NCI-H748 (cell line): ENCODE measurements at regions not wholly inside any gene's neighbourhood (a gene's known extent, or its start where the extent isn't known, plus 50 kb on each side); places are given as distances from the start of the nearest gene placed in this dataset.

ENCODE experiments used
- DNase-seq: peaks from one replicate; lab custom pipeline; 2025; ENCODE audit not compliant: unreplicated experiment; lab: John Stamatoyannopoulos, UW

DNA sequence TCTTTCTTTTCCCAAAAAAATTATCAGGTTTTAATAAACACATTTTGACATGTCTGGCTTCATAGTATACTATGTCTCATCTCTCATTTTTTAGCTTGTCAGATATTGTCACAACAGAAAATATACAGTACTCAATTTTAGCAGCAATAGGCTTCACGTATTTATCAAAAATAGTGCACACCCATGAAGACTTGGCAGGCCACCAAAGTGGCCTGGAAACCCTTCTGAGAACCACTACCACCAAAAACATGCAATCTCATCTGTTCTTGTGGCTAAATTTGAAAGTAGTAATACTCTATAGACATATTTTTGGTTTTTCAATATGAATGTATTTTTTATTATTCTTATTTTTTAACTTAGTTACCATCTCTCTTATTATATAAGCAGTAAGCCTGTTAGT lies 1094.5 kb upstream of the LRRN3 start:
- no peak for DNase-seq

DNA sequence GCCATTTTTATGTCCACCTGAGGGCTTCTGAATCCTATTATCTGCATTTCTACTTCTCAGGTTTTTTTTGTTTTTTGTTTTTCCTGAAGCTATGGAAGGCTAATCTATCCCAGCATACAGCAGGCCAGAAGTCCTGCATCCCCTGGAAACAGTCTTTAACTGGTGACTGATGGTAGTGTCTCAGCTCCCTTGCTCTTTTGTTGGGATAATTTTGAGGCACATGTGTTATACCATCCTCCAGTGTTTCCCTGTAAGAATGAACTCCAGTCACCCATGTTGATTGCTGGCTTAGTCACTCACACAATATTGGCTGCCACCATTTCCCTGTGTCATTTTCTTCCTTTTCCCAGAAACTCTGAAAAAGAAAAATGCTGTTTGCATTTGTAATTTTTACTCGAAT lies 1094.0 kb upstream of the LRRN3 start:
- no peak for DNase-seq

DNA sequence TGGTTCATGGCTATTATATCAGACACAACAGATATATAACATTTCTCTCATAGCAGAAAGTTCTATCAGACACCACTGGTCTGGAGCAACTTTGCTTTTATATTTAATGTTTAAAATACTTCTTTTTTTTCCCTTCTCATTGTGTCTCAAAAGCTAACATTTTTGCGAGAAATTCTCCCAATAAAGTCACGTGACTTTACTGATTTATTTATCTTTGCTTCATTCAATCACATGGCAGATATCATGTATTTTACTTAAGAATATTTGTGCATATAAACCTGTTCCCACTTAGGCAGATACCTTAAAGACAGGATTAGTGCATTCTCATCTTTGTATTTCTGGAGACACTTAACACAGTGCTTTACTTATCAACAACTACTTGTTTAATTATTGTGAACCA lies 1093.1 kb upstream of the LRRN3 start:
- DNase-seq: no peak

DNA sequence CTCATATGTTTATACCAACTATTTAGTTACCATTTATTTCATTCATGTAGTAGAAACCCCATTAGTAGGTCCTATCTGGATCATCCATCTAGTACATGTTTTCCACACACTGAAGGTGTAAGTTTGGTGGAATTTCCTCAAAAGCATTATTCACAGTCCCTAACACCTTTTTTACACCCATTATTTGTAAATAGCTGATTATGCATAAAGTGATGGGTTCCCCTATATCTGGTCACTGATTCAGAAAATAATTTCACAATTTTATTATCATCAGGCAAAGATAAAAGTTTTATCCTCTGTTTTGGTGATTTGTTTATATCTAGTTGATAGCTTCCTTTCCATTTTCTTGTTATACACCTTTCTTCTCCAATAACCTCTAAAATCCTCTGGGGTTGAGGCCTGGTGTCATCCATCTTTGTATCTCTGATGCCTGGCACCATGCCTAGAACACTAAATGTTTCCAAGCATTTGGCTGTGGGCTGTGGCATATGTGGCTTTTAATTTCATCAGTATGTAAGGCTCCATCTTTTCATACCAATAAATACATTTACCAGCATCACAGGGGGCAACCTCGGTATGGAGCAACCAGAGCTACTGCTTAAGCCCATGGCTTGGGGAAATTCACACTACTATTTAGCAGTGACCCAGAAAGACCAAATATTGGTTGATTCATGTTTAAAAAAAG lies 1089.5 kb upstream of the LRRN3 start:
- DNase-seq: no peak

DNA sequence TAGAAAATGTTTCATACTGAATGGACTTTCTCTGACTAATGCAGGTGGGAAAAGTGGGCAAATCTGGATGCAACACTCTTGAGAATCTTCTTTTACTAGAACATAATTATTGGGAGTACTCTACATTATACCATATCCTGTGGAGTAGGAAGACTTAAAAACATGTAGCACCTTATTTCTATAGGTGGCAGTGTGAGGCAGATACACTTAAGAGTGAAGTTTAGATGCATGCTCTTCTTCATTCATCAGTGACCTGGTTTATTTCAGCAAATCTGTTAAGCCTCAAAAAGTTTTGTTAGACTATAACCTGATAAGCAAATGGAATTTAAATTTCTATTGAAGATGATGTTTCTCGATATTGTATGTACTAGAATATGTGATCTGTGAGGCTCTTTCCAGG lies 1087.1 kb upstream of the LRRN3 start:
- DNase-seq: peak; percentile 17

DNA sequence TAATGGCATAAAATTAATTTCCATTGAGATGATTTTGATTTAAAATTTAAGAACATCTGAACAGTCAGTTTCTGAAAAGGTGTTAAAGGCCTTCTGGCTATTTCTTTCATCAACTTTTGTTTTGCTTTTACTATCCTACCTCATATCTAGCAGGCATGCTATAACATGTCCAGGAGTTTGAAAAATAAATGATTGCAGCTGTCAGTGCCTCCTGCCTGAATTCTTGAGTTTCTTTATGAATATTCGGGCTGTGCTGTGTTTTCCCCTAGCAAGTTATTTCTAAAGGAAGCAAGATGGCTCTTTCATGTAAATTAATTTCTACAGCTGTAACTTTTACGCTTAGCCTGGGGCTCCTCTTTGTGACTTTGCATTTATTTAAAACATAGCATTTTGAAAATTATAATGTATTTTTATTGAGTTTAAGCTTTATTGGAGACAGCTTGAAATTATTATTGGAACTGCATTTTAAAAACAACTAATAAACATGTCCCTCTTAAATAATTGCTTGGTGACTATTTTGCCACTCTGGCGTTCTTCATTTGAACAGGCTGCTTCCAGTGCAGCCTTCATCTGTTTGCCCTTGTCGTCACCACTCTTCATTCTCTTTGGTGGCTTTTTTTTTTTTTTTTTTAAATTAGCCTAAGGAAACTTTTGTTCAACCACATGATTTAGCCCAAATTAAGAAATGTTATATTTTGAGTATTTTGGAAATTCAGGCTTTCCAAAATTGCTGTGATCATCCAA lies 1083.4 kb upstream of the LRRN3 start:
- DNase-seq: peak; percentile 12

DNA sequence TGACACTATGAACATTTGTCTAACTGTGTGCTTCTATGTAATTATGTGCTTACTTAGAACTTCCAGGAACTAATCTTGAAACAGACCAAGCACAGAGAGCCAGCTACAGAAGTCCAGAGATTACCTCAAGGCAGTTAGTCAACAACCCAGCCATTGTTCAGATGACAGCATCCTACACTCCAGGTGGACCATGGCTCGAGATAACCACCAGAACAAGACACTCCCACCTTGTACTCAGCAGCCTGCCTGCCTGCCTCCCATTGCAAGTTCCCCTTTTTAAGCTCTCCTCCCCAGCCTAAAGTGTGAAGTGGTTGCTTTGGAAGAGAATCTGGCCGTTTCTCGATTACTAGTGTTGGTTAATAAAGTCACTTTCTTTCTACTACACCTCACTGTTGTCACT lies 1080.6 kb upstream of the LRRN3 start:
- DNase-seq: peak; percentile 53

DNA sequence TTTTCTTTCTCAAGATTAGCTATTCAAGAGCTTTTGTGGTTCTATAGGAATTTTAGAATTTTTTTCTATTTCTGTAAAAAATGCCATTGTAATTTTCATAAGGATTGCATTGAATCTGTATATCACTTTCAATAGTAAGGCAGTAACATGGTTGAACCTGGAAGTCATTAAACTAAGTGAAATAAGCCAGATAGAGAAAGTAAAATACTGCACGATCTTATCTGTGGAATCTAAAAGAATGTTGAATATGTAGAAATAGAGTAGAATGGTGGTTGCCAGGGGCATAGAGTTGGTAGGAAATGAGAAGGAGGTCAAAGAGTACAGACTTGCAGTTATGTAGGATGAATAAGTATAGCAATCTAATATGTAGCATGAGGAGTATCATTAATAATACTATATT lies 1073.5 kb upstream of the LRRN3 start:
- no peak for DNase-seq

DNA sequence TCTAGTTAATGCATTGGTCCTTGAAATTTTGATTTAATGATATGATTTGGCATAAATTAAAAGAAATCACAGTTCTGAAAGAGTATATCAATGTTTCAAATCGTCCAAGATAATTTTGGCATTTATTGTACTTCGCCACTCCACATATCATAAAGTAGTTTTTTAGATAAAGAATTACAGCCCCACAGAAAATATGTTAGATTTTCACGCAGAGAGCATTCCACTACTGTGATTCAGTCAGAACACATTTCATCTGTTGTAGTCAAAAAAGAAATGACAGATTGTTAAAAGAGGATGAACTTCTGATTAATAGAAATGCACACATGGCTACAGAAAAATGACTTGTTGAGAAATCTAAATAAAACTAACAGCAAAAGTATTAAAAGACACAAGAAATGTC lies 1063.5 kb upstream of the LRRN3 start:
- no peak for DNase-seq

DNA sequence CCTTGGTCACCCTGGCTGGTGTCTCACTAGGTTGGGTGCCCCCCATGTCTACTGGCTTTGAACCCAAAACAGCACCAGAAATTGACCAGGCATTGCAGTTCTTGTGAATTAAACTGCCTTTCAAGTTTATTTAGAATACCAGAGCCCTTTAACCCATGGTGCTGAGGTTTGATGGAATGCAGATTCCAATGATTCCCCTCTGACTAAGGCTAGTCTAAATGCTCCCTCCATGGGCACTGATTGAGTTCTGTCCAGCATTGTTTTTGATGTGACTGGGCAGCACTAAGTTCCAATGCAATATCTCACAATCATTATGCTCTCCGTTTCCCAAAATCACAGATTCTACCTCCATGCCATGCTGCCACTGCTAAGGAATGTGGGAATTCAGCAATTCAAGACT lies 1047.4 kb upstream of the LRRN3 start:
- no peak for DNase-seq

DNA sequence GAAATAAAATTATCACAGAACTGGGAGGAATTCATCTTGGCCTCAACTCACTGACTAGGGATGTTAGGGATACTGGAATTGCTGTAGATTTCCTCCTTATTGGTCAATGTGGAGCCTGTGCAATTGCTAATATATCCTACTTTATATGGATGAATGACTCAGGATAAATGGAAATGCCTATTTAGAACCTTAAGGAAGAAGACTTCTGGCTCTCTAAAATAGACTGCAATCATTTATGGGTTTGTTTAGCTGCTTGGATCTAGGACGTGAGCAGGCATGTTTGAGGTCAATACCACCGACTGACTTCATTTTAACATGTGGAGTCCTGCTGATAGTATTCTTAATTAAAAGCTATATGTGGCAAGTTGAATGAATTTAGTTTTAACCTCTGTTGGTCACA lies 1040.1 kb upstream of the LRRN3 start:
- DNase-seq: no peak

DNA sequence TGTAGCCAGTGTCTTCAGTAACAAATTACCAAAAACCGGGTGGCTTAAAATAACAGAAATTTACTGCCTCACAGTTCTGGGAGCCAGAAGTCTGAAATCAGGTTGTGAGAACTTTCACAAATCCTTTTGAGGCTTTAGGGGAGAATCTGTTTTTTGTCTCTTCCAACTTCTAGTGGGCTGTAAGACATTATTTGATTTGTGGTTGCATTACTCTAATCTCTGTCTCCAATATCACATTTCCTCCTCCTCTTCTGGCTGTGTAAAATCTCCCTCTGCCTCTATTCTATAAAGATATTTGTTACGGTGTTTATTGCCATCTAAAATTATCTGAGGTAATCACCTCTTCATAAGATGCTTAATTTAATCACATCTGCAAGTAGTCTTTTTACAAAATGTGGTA lies 1039.6 kb upstream of the LRRN3 start:
- DNase-seq: no peak

DNA sequence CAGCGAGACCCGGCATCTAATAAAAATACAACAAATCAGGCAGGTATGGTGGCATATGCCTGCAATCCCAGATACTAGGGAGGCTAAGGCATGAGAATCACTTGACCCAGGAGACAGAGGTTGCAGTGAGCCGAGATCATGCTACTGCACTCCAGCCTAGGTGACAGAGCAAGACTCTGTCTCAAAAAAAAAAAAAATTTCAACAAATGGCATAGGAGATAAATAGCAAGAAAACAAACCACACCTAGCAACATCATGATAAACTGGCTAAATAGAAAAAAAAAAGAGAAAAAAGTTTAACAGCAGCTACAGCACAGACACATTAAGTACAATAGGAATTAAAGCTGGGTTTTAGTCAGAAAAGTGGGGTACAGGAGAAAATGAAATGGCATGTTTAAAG lies 1034.6 kb upstream of the LRRN3 start:
- no peak for DNase-seq

DNA sequence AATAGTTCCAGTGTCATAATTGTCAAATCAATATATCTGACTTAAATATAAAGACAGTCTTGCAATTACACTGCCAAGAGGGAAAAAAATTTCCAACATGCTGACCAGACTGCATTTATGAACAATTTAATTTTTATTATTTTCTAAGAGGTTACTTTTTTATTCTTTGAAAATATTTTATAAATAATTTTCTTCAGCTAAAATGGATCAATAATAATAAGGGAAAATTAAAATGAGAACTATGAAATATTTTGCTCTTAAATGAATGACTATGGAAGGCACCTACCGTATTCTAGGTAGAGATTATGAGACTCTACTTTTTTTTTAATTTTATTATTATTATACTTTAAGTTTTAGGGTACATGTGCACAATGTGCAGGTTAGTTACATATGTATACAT lies 1032.5 kb upstream of the LRRN3 start:
- DNase-seq: no peak

DNA sequence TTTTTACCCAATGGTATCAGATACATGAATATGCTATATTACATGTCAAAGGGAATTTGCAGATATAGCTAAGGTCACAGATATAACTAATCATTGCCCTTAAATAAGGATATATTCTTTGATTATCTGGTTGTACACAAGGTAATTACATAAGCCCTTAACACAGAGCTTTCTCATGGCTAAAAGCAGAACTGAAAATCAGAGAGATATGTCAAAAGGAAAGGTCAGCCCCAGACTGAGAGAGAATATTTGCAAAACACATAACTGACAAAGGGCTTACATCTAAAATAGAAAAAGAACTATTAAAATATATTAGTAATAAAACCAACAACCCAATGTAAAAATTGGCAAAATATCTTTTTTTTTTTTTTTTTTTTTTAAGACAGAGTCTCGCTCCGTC lies 1029.5 kb upstream of the LRRN3 start:
- DNase-seq: no peak

DNA sequence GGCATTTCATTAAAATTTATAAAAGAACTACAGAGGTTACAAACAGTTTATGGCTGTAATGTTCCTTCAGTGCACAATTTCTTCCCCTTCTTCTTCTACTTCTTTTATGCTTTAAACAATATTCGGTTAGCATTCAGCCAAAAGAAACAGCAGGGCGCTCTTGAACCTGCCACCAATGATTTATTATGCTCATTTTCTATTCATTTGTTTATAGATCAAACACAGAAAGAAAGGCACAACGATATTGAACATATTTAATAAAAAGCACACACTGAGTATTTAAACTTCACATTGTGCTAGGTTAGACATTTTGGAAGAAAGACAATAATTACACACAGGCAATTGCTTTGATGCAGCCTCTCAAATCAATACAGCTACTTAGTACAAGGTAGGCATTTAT lies 1025.8 kb upstream of the LRRN3 start:
- peak; percentile 96 for DNase-seq

DNA sequence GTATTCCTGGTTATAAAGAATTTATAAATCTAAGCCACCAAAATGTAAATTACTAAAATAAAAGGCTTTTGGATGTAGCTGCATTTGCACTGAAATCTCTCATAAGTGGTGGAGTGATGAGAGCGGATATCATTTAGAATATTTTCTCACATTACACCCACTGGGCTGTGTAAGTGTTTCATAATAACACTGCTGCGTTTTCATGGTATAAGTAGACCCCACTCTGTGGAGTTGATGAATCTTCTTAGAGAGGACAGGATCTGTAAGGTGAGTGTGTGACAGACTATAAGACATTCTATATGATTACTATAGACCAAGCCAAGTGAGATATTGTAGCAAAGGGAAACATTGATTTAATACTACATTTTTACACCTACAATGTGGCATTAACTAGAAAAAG lies 1024.1 kb upstream of the LRRN3 start:
- DNase-seq: no peak

DNA sequence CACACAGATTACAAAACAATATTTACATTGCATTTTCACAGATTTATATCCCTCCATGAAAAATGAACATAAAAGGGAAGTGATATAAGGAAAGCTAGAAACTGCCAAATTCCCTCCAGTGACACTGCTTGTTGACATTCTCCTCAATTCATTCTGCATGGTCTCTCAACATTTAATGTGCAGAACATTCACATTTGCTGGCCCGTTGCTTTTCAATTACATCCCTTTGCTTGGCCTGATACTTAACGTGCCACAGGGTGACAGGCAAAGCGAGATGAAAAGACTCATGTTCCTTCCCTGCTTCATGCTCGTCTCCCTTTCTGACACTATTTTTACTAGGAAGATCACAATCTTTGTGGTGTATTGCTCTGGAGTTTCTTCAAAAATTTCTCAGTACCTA lies 1019.7 kb upstream of the LRRN3 start:
- DNase-seq: no peak

DNA sequence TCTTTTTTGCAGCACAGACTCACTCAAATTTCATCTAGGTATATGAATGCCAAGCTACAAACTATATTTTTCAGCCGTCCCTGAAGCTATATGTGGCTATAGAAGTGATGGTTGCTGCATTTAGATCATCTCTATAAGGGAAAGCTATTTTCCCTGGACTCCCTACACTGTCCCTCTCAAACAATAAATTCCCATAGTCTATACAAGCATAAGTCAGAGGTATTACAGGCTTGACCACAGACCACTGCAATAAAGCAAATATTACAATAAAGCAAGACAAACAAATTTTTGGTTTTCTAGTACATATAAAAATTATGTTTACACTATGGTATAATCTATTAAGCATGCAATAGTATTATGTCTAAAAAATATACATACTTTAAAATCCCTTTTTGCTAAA lies 1015.5 kb upstream of the LRRN3 start:
- no peak for DNase-seq

DNA sequence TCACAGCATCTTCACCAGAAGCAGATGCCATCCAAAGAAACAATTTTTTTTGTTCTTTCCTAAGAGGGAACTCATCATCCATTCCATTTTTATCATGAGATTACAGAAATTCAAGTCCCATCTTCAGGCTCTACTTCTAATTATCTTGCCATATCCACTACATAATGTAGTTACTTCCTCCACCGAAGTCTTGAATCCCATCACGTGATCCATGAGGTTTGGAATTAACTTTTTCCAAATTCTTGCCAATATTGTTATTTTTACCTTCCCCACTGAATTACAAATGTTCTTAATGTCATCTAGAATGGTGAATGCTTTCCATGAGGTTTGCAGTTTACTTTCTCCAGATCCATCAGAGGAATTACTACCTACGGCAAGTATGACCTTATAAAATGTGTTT lies 1014.7 kb upstream of the LRRN3 start:
- DNase-seq: no peak

DNA sequence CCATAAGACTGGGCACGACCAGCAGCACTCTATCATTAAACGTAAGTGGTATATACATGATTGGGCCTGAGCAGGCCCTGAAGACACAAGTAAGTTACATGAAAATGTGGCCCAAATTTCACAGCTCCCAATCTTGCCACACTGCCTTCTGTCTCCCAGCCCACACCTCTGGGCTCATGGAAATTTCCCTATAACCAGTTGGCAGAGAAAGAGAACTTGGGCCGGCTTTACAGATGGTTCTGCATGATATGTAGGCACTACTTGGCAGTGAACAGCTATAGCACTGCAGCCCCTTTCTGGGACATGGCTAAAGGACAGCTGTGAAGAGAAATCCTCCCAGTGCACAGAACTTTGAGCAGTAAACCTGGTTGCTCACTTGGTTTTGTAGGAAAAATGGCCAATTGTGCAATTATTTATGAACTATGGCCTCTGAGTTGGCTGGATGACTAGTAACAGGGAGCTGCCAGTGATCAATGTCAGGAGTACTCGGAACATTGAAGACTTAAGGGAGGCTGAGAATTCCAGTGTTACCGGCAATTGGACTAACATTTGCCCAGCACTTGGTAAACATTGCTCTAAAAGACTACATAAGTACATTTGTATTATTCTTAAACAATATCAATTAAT lies 1006.6 kb upstream of the LRRN3 start:
- DNase-seq: no peak

DNA sequence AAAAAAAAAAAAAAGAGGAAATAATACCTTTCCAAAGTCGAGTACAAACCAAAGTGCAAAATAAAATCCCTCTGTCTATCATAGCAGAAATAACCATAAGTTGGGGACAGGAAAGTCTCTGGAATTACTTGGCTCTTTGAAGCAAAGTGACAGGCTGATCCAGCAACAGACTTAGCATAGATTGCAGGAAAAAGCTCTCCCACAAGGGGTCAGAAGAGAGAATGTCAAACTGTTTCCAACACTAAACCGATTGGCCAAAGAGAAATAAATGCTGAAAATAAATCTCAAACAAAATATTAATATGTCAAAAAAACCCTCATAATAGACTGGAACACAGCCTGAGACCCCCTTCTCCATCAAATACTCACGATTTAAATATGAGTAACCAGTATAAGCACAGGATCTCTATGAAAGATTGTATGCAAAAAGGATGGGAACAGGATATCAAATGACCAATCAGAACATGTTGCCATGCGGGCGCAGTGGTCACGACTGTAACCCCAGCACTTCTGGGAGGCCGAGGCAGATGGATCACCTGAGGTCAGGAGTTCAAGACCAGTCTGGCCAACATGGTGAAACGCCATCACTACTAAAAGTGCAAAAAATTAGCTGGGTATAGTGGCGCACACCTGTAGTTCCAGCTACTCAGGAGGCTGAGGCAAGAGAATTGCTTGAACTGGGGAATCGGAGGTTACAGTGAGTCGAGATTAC lies 1000.7 kb upstream of the LRRN3 start:
- peak; percentile 10 for DNase-seq
